NB4 (cell line): ENCODE measurements at regions not wholly inside any gene's neighbourhood (a gene's known extent, or its start where the extent isn't known, plus 50 kb on each side); places are given as distances from the start of the nearest gene placed in this dataset.

Experiments
- MAX ChIP-seq: IDR thresholded peaks from 2 replicates; pipeline ENCODE4 v1.6.1; 2011; ENCODE audit warnings: low read depth, low read length
- MYC ChIP-seq: IDR thresholded peaks from 2 replicates; pipeline ENCODE4 v1.6.1; 2011; ENCODE audit warnings: low read depth, low read length
- POLR2A ChIP-seq: IDR thresholded peaks from 2 replicates; pipeline ENCODE4 v1.6.1; 2011; ENCODE audit warnings: mild to moderate bottlenecking; ENCODE audit not compliant: insufficient read length; ENCODE audit errors: extremely low read depth
- TF ChIP-seq, protein P1 (sequence below): IDR thresholded peaks from one replicate; pipeline ENCODE4 v1.5.1; 2012; ENCODE audit warnings: low read depth, low read length

GRCh38 chr2:220318508-220318907 is 691.1 kb downstream of the SLC4A3 start:
- TF ChIP-seq, protein P1, sequence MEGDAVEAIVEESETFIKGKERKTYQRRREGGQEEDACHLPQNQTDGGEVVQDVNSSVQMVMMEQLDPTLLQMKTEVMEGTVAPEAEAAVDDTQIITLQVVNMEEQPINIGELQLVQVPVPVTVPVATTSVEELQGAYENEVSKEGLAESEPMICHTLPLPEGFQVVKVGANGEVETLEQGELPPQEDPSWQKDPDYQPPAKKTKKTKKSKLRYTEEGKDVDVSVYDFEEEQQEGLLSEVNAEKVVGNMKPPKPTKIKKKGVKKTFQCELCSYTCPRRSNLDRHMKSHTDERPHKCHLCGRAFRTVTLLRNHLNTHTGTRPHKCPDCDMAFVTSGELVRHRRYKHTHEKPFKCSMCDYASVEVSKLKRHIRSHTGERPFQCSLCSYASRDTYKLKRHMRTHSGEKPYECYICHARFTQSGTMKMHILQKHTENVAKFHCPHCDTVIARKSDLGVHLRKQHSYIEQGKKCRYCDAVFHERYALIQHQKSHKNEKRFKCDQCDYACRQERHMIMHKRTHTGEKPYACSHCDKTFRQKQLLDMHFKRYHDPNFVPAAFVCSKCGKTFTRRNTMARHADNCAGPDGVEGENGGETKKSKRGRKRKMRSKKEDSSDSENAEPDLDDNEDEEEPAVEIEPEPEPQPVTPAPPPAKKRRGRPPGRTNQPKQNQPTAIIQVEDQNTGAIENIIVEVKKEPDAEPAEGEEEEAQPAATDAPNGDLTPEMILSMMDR = no peak
- TF ChIP-seq MYC (no peak), POLR2A (no peak), MAX (no peak)
